ENCODE measurements at regions not wholly inside any gene's neighbourhood (a gene's known extent, or its start where the extent isn't known, plus 50 kb on each side); places are given as distances from the start of the nearest gene placed in this dataset.

- no peak for DNase-seq
- Histone ChIP-seq H3K9me3 (ENCODE audit: control insufficient read depth in 2 of 2, insufficient read depth in 1 of 2, low read depth in 1 of 2, low read length in 1 of 2) (no peaks in the 10 kb centered on the region), H3K4me1 (ENCODE audit: control insufficient read depth in 3 of 3, insufficient read depth in 2 of 3, low read depth in 1 of 3, low read length in 2 of 3) (no peaks in the 10 kb centered on the region), H3K4me3 (ENCODE audit: low read depth in 1 of 3, low read length in 3 of 3) (no peak overlapping the region), H3K36me3 (ENCODE audit: control insufficient read depth in 3 of 3, insufficient read depth in 2 of 3, low read depth in 1 of 3, low read length in 3 of 3) (no peaks in the 10 kb centered on the region), H3K27me3 (ENCODE audit: control insufficient read depth in 3 of 3, insufficient read depth in 3 of 3, low read length in 3 of 3) (no peaks in the 10 kb centered on the region), H3K27ac (ENCODE audit: low read depth in 1 of 3, low read length in 2 of 3) (no peak overlapping the region)
- WGBS, 3 donors = 49 to 78% (median 58%) methylated on average over 3 of the region's 3 CpGs
- no peak for FAIRE-seq
Observed at GRCh38 chr4:59904331-59904730, 1295.8 kb upstream of the ADGRL3 start.

GRCh38 chr4:59920416-59920815 lies 1279.7 kb upstream of the ADGRL3 start:
- Histone ChIP-seq H3K4me1 (ENCODE audit: control insufficient read depth in 3 of 3, insufficient read depth in 2 of 3, low read depth in 1 of 3, low read length in 2 of 3) (no peaks in the 10 kb centered on the region), H3K27me3 (ENCODE audit: control insufficient read depth in 3 of 3, insufficient read depth in 3 of 3, low read length in 3 of 3) (no peaks in the 10 kb centered on the region), H3K4me3 (ENCODE audit: low read depth in 1 of 3, low read length in 3 of 3) (no peak overlapping the region), H3K36me3 (ENCODE audit: control insufficient read depth in 3 of 3, insufficient read depth in 2 of 3, low read depth in 1 of 3, low read length in 3 of 3) (no peaks in the 10 kb centered on the region), H3K27ac (ENCODE audit: low read depth in 1 of 3, low read length in 2 of 3) (no peak overlapping the region), H3K9me3 (ENCODE audit: control insufficient read depth in 2 of 2, insufficient read depth in 1 of 2, low read depth in 1 of 2, low read length in 1 of 2) (no peaks in the 10 kb centered on the region)
- DNase-seq (no peak), FAIRE-seq (no peak)
- 36 to 56% (median 39%) methylated on average over 3 of the region's 3 CpGs for WGBS, 3 donors

- FAIRE-seq = no peak
- H3K4me1 ChIP-seq (ENCODE audit: control insufficient read depth in 3 of 3, insufficient read depth in 2 of 3, low read depth in 1 of 3, low read length in 2 of 3) = no peaks in the 10 kb centered on the region
- H3K4me3 ChIP-seq (ENCODE audit: low read depth in 1 of 3, low read length in 3 of 3) = no peak overlapping the region
- no peak overlapping the region for H3K27ac ChIP-seq (ENCODE audit: low read depth in 1 of 3, low read length in 2 of 3)
- WGBS, 3 donors = 63 to 75% (median 69%) methylated on average over 1 of the region's 1 CpG
- DNase-seq = no peak
- no peaks in the 10 kb centered on the region for H3K9me3 ChIP-seq (ENCODE audit: control insufficient read depth in 2 of 2, insufficient read depth in 1 of 2, low read depth in 1 of 2, low read length in 1 of 2)
- H3K36me3 ChIP-seq (ENCODE audit: control insufficient read depth in 3 of 3, insufficient read depth in 2 of 3, low read depth in 1 of 3, low read length in 3 of 3) = no peaks in the 10 kb centered on the region
- no peaks in the 10 kb centered on the region for H3K27me3 ChIP-seq (ENCODE audit: control insufficient read depth in 3 of 3, insufficient read depth in 3 of 3, low read length in 3 of 3)
Observed at GRCh38 chr4:59925290-59925689, 1274.8 kb upstream of the ADGRL3 start.

- no peak overlapping the region for H3K27ac ChIP-seq (ENCODE audit: low read depth in 1 of 3, low read length in 2 of 3)
- no peak for FAIRE-seq
- H3K9me3 ChIP-seq (ENCODE audit: control insufficient read depth in 2 of 2, insufficient read depth in 1 of 2, low read depth in 1 of 2, low read length in 1 of 2) = no peaks in the 10 kb centered on the region
- no peaks in the 10 kb centered on the region for H3K4me1 ChIP-seq (ENCODE audit: control insufficient read depth in 3 of 3, insufficient read depth in 2 of 3, low read depth in 1 of 3, low read length in 2 of 3)
- WGBS, 3 donors = 45 to 68% (median 51%) methylated on average over 3 of the region's 3 CpGs
- H3K36me3 ChIP-seq (ENCODE audit: control insufficient read depth in 3 of 3, insufficient read depth in 2 of 3, low read depth in 1 of 3, low read length in 3 of 3) = no peaks in the 10 kb centered on the region
- H3K4me3 ChIP-seq (ENCODE audit: low read depth in 1 of 3, low read length in 3 of 3) = no peak overlapping the region
- H3K27me3 ChIP-seq (ENCODE audit: control insufficient read depth in 3 of 3, insufficient read depth in 3 of 3, low read length in 3 of 3) = no peaks in the 10 kb centered on the region
- DNase-seq = no peak
Observed at GRCh38 chr4:59936566-59936965, 1263.6 kb upstream of the ADGRL3 start.

- Histone ChIP-seq H3K36me3 (ENCODE audit: control insufficient read depth in 3 of 3, insufficient read depth in 2 of 3, low read depth in 1 of 3, low read length in 3 of 3) (no peaks in the 10 kb centered on the region), H3K4me3 (ENCODE audit: low read depth in 1 of 3, low read length in 3 of 3) (no peak overlapping the region), H3K27me3 (ENCODE audit: control insufficient read depth in 3 of 3, insufficient read depth in 3 of 3, low read length in 3 of 3) (no peaks in the 10 kb centered on the region), H3K27ac (ENCODE audit: low read depth in 1 of 3, low read length in 2 of 3) (no peak overlapping the region), H3K4me1 (ENCODE audit: control insufficient read depth in 3 of 3, insufficient read depth in 2 of 3, low read depth in 1 of 3, low read length in 2 of 3) (no peaks in the 10 kb centered on the region), H3K9me3 (ENCODE audit: control insufficient read depth in 2 of 2, insufficient read depth in 1 of 2, low read depth in 1 of 2, low read length in 1 of 2) (no peaks in the 10 kb centered on the region)
- FAIRE-seq (no peak), DNase-seq (no peak)
- WGBS, 3 donors = 55 to 66% (median 65%) methylated on average over 1 of the region's 1 CpG
Observed at GRCh38 chr4:59938166-59938565, 1262.0 kb upstream of the ADGRL3 start.

- no peak overlapping the region for H3K4me3 ChIP-seq (ENCODE audit: low read depth in 1 of 3, low read length in 3 of 3)
- no peaks in the 10 kb centered on the region for H3K36me3 ChIP-seq (ENCODE audit: control insufficient read depth in 3 of 3, insufficient read depth in 2 of 3, low read depth in 1 of 3, low read length in 3 of 3)
- no peaks in the 10 kb centered on the region for H3K27me3 ChIP-seq (ENCODE audit: control insufficient read depth in 3 of 3, insufficient read depth in 3 of 3, low read length in 3 of 3)
- WGBS, 3 donors = 65 to 71% (median 67%) methylated on average over 2 of the region's 2 CpGs
- H3K4me1 ChIP-seq (ENCODE audit: control insufficient read depth in 3 of 3, insufficient read depth in 2 of 3, low read depth in 1 of 3, low read length in 2 of 3) = no peaks in the 10 kb centered on the region
- peaks cover 1 to 3% of the 10 kb centered on the region in 2 donors for H3K9me3 ChIP-seq (ENCODE audit: control insufficient read depth in 2 of 2, insufficient read depth in 1 of 2, low read depth in 1 of 2, low read length in 1 of 2)
- no peak for FAIRE-seq
- H3K27ac ChIP-seq (ENCODE audit: low read depth in 1 of 3, low read length in 2 of 3) = no peak overlapping the region
- DNase-seq = no peak
Observed at GRCh38 chr4:59945277-59945676, 1254.8 kb upstream of the ADGRL3 start.

GRCh38 chr4:59945716-59946115 lies 1254.4 kb upstream of the ADGRL3 start:
- FAIRE-seq (no peak), DNase-seq (no peak)
- H3K27ac ChIP-seq (ENCODE audit: low read depth in 1 of 3, low read length in 2 of 3) = no peak overlapping the region
- no peaks in the 10 kb centered on the region for H3K27me3 ChIP-seq (ENCODE audit: control insufficient read depth in 3 of 3, insufficient read depth in 3 of 3, low read length in 3 of 3)
- peaks cover 1 to 3% of the 10 kb centered on the region in 2 donors for H3K9me3 ChIP-seq (ENCODE audit: control insufficient read depth in 2 of 2, insufficient read depth in 1 of 2, low read depth in 1 of 2, low read length in 1 of 2)
- no peaks in the 10 kb centered on the region for H3K36me3 ChIP-seq (ENCODE audit: control insufficient read depth in 3 of 3, insufficient read depth in 2 of 3, low read depth in 1 of 3, low read length in 3 of 3)
- H3K4me1 ChIP-seq (ENCODE audit: control insufficient read depth in 3 of 3, insufficient read depth in 2 of 3, low read depth in 1 of 3, low read length in 2 of 3) = no peaks in the 10 kb centered on the region
- WGBS, 3 donors = 63 to 71% (median 71%) methylated on average over 1 of the region's 1 CpG
- H3K4me3 ChIP-seq (ENCODE audit: low read depth in 1 of 3, low read length in 3 of 3) = no peak overlapping the region

GRCh38 chr4:59956366-59956765 lies 1243.8 kb upstream of the ADGRL3 start:
- FAIRE-seq = no peak

GRCh38 chr4:59960143-59960542 lies 1240.0 kb upstream of the ADGRL3 start:
- FAIRE-seq = no peak
- H3K4me1 ChIP-seq (ENCODE audit: control insufficient read depth in 3 of 3, insufficient read depth in 2 of 3, low read depth in 1 of 3, low read length in 2 of 3) = no peaks in the 10 kb centered on the region
- H3K36me3 ChIP-seq (ENCODE audit: control insufficient read depth in 3 of 3, insufficient read depth in 2 of 3, low read depth in 1 of 3, low read length in 3 of 3) = no peaks in the 10 kb centered on the region
- no peak overlapping the region for H3K4me3 ChIP-seq (ENCODE audit: low read depth in 1 of 3, low read length in 3 of 3)
- DNase-seq = no peak
- H3K27me3 ChIP-seq (ENCODE audit: control insufficient read depth in 3 of 3, insufficient read depth in 3 of 3, low read length in 3 of 3) = no peaks in the 10 kb centered on the region
- H3K27ac ChIP-seq (ENCODE audit: low read depth in 1 of 3, low read length in 2 of 3) = no peak overlapping the region
- 57 to 61% (median 60%) methylated on average over 6 of the region's 6 CpGs for WGBS, 3 donors
- no peaks in the 10 kb centered on the region for H3K9me3 ChIP-seq (ENCODE audit: control insufficient read depth in 2 of 2, insufficient read depth in 1 of 2, low read depth in 1 of 2, low read length in 1 of 2)

More at GRCh38 chr4:59956366-59956765, 1243.8 kb upstream of the ADGRL3 start:
- H3K9me3 ChIP-seq (ENCODE audit: control insufficient read depth in 2 of 2, insufficient read depth in 1 of 2, low read depth in 1 of 2, low read length in 1 of 2) = no peaks in the 10 kb centered on the region
- H3K27me3 ChIP-seq (ENCODE audit: control insufficient read depth in 3 of 3, insufficient read depth in 3 of 3, low read length in 3 of 3) = no peaks in the 10 kb centered on the region
- no peak overlapping the region for H3K27ac ChIP-seq (ENCODE audit: low read depth in 1 of 3, low read length in 2 of 3)
- no peaks in the 10 kb centered on the region for H3K4me1 ChIP-seq (ENCODE audit: control insufficient read depth in 3 of 3, insufficient read depth in 2 of 3, low read depth in 1 of 3, low read length in 2 of 3)
- no peaks in the 10 kb centered on the region for H3K36me3 ChIP-seq (ENCODE audit: control insufficient read depth in 3 of 3, insufficient read depth in 2 of 3, low read depth in 1 of 3, low read length in 3 of 3)
- 87 to 96% (median 95%) methylated on average over 1 of the region's 1 CpG for WGBS, 3 donors
- no peak for DNase-seq
- H3K4me3 ChIP-seq (ENCODE audit: low read depth in 1 of 3, low read length in 3 of 3) = no peak overlapping the region
